EL (cell line): ENCODE measurements at regions not wholly inside any gene's neighbourhood (a gene's known extent, or its start where the extent isn't known, plus 50 kb on each side); places are given as distances from the start of the nearest gene placed in this dataset.
"Not testable (repeated sequence)": the region's sequence is repeated elsewhere in the genome, so short reads cannot be mapped to it uniquely, and the experiment has no call there.

Experiments
- DNase-seq: peaks from one replicate; pipeline ENCODE4 v3.0.0-alpha.2; 2016

DNA sequence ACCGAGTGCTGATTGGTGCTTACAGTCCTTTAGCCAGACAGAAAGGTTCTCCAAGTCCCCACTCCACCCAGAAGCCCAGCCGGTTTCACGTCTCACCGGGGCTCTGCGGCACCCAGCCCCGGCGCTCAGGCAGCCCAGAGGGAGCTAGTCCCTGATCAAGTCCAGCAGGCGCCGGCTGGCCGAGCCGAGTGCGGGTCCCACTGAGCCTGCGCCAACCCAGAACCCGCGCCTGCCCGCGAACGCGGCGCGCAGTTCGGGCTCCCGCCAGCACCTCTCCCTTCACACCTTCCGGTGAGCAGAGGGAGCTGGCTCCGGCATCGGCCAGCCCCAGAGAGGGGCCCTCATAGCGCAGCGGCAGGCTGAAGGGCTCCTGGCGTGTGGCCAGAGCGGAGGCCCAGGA is 481.6 kb upstream of the CHD1 start:
- DNase-seq = not testable (repeated sequence)

DNA sequence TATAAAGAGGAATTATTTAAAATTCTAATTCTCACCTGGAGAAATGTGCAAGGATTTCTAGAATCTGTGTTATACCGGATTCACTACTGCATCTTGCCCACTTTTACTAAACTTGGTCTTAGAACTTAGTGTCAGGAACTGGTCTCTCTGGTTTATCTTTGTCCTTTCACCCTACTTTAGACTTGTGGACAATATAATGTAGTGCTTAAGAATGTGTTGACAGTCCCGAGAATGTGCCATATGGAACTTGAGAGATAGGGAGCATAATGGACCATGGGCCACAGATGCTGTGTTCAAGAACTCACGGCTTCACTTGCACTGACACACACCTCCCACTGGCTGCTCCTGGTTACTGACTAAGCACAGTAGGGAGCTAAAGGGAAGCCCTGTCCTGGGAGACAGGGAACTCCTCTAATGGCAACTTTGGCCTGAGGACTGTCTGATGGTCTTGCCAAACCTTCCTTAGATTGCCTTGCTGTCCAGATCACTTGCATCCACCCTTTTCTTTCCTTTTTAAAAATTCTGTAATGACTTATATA is 476.0 kb upstream of the CHD1 start:
- DNase-seq = not testable (repeated sequence)

DNA sequence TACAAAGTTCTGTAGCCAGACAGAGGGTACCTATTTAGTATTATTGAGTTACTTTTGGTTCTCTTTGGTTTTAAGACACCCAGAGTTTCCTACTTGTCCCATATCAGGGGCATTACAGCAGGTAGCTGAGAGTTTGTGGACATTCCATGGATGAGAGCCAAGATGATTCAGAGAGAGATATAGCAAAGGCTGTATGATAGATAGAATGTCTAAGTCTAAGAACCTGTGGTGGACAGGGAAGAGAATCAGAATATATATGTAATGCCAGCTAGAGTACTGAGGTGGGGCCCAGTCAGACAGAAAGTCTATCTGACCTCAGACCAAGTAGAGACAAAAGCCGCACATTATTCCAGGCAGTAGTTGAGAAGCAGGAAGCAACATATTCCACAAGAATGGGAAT is 471.8 kb upstream of the CHD1 start:
- DNase-seq = not testable (repeated sequence)

DNA sequence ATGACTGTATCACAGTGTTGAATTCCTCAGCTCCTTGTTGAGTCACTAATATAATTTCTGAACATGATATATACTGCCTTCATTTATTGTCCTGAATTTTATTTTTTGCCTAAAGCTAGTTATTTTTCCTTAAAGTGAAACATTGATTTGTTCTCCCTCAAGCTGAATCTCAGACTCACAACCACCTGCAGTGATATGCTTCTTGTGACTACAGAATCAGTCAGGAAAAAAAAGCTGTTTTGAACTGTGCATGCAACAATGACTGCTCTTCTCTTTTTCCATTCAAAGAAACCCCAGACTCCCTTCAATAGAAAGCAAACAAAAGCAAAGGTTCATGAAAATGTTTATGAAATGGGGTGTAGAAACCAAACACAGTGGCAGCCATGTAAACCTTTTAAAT is 470.2 kb upstream of the CHD1 start:
- no peak for DNase-seq

DNA sequence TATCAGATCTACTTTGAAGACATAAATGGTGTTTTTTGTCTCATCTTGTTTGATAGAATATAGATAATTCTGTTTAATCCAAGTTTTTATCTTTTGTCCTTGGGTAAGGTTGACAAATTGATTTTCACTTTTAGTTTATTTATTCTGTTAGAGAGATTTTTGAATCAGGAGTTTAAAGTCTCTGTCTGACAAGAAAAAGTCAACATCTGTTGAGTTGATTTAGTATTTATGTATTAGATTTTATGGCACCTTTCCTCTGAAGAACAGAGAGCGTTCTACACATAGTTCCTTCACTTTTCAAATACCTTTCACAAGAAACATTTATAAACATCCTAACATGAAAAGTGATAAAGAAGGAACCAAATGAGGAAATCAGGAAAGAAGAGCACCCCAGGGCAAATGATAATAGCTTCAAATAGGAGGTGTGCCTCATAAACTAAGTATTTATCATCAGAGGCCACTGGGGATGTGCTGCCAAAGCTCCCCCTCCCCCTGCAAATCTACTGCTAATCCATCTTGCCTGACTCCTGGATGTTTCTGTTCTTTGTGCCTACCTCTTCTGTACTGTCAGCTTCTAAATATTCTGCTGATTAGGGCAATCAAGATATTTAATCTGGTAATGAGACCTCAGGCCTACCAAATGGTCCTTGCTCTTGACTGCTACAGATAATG is 457.7 kb upstream of the CHD1 start:
- DNase-seq = no peak

DNA sequence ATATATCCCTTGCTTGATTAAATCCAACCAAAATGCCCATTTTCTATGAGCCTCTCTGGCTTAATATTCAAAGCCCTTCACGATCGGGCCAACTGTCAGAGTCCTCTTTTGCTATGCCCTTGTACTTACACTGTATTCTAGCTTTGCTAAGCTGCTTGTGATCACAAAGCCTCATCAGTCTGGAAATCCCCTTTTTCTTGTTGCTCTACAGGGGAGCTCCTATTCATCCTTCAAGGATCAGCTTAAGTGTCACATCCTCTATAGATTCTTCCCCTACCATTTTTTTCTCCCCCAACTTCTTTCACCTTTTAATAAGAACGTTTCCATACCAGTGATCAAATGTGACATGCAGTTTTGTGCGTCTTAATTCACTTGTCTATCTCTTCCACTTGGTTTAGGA is 450.4 kb upstream of the CHD1 start:
- no peak for DNase-seq

DNA sequence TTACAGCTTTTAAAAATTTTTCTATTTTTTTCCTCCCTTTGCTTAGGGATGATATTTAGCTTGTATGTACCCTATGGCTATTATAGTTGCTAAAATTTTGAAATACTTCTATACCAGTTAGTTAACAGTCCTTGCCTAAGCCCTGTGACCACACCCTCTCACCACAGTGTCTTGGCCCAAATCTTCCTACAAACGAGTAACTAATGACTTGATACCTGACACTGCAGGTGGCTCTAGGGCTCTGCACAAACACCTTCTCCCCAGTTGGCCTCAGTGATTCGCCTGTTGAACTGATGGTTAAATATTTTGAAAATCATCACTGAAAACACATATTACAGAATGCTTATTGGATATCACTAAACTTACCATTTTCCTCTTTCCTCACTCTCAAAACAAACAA is 449.6 kb upstream of the CHD1 start:
- no peak for DNase-seq

DNA sequence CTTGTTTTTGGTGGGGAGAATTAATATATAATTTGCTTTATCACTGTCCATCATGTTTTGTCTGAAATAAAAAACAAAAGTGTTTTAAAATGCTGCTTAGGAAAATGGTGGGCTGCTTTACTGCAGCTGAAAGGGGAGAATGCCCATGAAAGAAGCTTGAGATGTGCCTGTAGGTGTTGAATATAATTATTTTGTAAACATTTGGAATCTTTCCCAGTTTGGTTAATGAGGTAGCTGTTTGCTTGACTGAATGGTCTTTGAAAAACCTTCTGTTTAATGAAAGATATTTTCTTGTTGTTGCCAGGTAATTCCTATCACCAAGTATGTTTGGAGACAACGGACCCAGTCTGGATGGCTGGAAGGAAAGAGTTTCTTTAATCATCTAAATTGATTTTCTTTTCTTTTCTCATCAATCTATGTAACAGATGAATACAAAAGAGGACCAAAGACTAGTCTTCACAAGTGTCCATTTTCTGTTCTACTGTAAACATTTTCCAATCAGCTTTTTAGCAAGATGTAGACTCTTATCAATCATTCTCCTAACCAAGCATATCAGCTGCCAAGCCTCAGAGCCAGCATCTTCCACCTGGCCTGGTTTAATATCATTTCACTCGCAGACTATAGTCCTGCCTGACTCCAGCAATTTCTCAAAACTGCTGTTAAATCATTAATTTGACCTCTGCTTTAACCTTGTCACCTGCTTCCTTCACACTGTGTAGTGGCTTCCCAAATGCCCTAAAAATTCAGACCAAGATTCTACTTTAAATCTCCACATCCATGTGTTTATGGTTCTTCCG is 441.2 kb upstream of the CHD1 start:
- DNase-seq = no peak

DNA sequence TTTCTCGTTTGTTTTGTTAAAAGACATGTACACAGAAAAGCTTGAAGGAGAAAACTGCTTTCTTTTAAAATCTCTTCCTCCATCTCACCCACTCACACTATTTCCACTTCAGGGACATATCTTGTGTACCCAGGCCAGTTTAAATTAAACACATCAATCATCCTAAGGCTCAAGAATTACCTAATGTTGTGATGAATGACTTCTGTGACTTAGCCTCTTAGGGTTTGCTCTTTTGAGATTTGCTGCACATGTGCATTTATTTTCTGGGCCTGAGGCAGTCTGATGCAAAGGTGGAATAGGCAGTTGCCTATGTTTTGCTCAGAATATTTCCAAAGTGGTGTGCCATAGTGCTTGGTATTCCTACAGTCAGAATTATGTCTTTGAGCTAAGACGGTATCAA is 439.9 kb upstream of the CHD1 start:
- no peak for DNase-seq

DNA sequence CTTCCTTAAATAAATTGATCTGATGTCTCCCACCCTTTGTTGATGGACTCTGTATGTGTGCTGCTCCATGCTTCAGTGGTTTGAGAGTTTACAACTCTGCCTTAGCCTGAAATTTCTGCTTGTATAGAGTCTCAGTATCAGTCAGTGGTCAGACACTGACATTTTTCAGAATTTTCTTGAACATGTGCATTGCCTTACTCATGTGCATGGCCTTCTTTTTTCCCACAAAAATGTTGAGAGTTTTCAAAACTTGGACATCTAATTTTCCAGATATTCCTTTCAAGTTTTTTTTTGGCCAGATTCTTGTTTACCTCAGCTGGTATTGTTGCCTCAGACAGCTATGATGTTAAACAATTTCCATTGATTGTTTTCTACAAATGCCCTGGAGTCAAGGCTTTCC is 427.1 kb upstream of the CHD1 start:
- no peak for DNase-seq

DNA sequence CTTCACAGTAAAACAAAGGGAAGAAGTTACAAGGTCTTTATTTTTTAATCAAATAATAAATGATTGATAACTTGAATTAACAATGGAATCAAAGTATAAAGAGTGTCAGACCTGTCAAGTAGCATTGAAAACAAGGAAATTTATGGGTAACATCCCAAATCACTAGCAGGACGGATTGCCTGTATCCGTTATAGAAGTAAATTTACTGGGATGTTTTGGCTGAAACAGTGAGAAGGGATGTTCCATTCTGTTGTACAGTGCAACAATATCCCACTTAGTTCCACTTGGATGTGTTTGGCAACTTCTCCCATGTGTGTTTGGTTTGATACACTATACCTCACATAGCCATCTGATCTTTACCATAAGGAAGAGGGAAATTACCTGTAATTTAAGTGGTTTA is 421.0 kb upstream of the CHD1 start:
- no peak for DNase-seq

DNA sequence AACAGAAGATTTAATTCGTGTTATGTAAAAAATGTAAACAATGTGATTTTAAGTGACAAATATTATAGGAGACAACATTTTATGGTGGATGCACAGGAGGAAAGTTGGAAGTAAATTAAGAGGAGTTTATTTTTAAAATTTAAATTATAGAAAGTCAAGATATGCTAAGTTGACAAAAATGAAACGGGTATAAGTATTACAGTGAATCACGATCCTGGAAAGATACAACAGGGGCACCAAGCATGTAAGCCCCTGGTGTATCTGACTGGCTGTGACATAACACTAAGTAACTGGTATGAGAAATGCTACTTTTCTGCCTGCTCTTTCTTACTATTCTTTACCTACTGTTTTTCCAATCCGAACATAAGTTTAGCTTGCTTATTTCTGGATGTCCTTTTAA is 419.8 kb upstream of the CHD1 start:
- DNase-seq = no peak

DNA sequence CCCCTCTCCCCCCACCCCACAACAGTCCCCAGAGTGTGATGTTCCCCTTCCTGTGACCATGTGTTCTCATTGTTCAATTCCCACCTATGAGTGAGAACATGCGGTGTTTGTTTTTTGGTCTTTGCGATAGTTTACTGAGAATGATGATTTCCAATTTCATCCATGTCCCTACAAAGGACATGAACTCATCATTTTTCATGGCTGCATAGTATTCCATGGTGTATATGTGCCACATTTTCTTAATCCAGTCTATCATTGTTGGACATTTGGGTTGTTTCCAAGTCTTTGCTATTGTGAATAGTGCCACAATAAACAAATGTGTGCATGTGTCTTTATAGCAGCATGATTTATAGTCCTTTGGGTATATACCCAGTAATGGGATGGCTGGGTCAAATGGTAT is 411.0 kb upstream of the CHD1 start:
- not testable (repeated sequence) for DNase-seq

DNA sequence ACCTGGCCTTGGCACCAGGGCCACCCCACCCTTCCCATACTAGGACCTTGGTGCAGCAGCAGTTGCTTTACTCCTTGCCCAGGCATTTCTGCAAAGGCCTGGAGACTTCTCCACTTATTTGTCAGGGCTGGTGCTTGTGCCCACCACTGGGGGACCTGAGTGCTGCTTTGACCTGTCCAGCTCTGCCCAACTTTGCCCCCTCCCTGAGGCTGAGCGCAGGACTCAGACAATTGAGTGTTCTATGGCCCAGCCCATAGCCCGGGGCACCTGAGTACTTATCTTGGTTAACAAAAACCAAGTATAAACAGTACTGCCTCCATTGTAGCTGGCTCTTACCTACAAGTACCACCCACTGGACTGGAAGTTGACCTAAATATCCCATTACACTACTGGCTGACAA is 406.1 kb upstream of the CHD1 start:
- DNase-seq = no peak

DNA sequence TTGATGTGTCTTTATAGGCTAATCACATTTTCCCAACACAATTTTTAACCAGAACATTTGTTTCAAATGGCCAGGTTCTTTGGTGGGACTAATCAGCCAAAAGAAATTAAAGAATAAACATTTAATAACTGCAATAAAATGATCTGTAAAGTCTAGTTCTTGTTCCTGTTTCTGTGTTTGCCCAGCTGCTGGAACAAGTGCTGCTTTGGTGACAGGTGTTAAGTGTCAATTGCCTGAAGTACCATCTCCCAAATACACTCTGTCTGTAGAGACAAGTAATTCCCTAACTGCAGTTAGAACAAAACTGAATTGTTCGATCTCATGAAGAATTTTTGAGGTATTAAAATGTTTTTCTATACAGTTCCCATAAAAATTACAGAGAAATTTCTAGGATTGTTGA is 402.3 kb upstream of the CHD1 start:
- DNase-seq = no peak

DNA sequence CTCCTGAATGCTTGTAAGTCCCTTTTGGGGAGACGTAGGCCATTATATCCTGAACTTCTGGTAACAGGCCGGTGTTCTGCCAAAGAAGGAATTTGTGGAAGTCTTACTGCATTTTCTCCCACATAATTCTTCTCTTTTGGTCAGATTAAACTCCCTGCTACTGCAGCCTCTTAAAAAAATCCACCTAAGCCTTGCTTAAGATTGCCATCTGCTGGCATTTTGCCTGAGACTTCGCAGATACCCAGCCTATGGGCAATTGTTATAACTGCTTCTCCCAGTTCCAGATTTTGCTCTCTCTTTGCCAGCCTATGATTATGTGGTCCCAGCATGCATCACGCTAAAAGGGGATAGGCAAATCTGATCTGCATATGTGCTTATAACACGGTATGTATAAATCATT is 391.6 kb upstream of the CHD1 start:
- DNase-seq = no peak

DNA sequence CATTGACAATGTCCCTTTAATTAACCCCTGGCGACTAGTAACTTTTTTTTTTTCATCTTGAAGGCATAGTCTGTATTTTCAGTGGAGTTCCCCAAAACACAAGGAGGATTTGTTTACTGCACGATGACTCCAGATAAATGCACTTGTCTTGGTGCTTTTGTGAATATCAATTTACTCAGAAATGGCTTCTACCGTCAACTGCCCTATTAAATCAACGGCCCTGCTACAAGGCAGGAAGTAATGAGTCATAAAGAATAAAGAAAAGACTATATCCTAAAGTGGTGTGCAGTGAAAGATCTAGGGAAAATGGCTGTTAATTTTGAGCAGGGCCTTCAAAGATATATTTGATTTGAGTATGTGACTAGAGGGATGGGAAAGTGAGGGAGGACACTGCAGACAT is 388.3 kb upstream of the CHD1 start:
- no peak for DNase-seq

DNA sequence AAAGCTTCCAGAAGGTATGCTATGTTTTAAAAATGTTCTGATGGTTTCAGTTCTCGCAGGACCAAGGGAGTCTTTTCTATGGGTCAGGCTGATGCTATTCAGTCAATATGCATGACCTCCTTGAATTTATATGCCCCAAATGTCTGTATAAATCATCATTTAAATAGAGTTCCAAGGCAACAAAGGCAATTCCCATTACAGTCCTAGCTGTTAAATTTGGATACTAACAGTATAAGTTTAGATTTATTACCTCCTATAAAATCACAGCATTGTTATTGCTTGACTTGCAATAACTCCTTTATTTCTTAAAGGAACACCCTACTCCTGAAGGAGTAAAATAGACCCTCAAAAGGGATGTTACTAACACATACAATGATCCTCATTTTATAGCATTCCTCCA is 387.7 kb upstream of the CHD1 start:
- DNase-seq = no peak

DNA sequence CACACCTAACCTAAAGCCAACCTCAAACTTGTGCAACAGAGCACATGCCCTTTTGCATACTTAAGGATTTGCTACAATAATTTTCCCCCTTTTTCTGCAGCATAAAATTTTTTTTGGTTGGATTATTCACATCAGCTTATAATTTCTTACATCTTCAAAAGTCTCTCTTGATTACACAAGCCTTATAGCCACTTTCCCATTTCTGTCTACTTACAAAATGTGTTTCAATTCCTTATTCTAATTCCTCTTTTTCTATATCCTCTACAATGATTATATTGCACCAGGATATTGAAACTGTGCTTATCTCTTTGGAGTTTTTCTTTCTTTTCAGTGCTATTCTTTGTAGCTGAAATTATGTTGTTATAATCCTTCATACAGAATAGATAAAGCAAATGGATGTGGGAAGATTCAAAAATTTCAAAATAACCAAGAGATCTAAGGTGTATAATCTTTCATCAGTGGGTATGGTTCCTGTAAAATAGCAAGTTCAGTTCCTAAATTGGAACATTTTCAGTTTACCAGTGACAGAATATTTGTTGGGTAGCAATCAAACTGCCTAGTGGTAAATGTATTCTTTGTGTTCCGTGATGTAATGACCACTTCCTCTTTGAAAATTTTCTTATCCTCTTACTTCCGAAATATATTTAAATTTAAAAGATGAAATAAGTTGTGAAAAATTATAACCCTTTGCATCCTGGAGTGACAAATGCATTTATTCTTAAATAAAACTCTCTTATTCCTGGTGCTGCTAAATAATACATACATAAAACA is 386.8 kb upstream of the CHD1 start:
- no peak for DNase-seq

DNA sequence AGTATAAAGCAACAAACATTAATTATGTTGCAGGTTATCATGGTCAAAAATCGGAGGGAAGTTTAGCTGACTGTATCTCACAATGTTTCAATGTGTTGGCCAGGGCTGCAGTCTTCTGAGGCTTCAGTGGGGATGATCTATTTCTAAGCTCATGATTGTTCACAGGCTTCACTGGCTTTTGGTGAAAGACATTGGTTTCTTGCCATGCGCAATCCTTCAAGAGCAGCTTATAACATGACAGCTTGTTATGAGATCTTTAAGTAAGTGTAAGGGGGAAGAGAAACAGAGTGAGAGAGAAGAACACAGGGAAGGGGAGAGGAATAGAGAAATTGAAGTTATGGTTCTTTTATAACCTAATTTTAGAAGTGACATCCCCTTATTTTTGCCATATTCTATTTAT is 385.9 kb upstream of the CHD1 start:
- no peak for DNase-seq

DNA sequence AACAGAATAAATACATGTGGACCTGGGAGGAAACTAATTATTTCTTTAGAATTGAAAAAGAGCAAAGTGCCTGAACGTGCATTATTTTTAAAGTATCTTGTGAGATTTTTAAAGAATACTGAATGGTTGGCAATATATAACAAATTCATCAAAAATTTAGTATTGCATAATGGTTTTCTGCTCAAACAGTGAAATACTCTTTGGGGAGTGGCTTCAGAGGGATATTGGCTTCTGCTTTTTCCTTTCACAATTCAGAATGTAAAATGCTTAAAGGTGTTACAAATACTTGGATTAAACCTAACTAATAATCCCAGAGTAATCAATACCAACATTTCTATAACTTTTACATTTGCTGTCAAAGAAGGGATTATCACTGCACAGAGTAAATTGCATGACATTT is 379.3 kb upstream of the CHD1 start:
- DNase-seq = no peak

DNA sequence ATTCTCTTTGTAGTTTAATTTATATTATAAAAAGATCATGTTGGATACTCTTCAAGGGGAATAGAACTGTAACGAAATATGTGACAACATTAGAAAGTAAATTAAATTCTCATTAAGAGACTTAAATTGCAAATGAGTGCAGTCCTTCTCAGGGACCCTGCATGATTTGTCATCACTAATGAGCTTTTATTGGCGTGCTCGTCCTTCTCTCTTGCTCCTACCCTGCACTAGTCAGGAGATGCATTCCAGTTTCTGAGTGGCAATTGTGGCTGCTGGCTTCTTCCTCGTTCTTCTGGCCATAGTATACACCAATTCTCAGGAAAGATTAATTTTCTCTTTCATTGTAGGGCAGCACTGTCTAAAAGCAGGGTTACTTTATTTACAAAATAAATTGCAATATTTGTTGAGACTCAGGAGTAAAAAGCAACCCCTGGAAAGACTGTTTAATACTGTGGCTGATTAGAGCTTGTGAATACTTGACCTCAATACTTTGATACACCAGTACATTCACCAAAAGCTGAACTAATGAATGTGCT is 376.3 kb upstream of the CHD1 start:
- DNase-seq = no peak

DNA sequence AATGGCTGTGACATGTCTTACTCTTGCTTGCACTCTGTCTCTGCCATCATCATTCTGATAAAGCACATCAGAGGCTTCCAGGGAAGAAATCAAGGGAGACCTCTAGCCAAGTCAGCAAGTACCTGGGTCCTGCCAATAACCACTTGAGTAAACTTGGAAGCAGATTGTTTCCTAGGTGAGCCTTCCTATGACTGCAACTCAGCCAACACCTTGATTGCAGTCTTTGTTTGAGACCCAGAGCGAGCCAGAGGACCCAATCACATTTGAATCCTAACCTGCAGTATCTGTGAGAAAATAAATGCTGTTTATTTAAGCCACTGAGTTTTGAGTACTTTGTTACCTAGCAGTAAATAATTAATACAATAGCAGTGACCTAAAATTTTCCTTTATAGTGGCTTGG is 356.8 kb upstream of the CHD1 start:
- DNase-seq = no peak

DNA sequence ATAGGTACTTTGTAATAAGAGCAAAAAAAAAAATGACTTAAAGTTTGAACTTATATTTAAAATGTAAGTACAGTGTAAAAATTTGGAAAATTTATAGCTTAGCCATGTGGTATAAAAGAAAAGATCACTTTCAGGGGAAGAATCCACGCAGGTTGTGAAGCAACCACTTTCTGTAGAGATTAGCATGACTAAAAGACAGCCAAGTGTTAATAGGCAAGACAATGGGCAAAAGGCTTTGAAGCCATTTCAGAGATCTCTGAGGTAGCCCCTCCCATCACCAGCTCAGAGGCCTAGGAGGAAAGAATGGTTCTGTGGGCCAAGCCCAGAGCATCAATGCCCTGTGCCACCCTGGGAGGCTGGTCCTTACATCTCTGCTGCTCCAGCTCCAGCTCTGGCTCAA is 346.3 kb upstream of the CHD1 start:
- no peak for DNase-seq
